ENCODE measurements at regions not wholly inside any gene's neighbourhood (a gene's known extent, or its start where the extent isn't known, plus 50 kb on each side); places are given as distances from the start of the nearest gene placed in this dataset.
A peak's percentile ranks its signal among the peaks of the same experiment; 100 is the strongest.
"Not testable (repeated sequence)": the region's sequence is repeated elsewhere in the genome, so short reads cannot be mapped to it uniquely, and the experiment has no call there.

DNA sequence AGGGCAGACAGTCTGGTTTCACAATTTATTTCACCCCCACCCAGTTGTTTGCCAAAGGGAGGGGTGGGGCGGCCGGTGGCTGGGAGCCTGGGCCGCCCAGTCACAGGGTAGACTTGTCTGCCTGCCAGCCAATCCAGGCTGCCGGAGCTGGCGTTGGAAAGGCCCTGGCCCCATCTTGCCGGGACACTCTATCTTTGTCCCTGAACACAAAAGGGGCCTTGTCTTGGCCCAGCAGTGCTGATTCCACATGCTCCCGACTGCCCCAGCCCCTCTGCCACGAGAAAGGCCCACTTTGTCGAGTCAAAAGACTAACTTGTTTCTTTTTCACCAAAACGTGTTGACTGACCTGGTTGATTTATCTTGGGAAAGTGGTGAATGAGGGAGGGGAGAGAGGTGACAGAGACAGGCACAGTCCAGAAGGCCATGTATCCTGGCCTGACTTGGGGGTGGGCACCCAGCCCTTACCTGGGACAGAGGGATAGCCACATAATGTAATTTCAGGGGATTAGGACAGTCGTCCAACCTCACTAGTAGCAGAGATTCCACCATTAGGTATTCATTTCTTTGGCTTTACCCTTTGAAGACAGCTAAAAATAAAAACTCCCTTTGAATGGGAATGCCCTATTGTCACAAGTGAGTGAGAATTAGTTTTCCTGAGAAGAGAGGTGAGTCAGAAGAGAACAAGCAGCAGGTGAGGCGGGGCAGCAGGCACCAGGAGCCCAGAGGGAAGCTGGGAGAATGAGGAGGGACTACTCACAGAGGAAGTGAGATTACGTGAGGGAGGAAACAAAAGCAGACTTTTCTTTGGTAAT is 67.0 kb upstream of the SIRPA start:
- in situ Hi-C loops (cut with HindIII; ENCODE audit: low sequenced_read_pairs), result no loop called here
- no peak for DNase-seq (ENCODE audit: low spot score)

DNA sequence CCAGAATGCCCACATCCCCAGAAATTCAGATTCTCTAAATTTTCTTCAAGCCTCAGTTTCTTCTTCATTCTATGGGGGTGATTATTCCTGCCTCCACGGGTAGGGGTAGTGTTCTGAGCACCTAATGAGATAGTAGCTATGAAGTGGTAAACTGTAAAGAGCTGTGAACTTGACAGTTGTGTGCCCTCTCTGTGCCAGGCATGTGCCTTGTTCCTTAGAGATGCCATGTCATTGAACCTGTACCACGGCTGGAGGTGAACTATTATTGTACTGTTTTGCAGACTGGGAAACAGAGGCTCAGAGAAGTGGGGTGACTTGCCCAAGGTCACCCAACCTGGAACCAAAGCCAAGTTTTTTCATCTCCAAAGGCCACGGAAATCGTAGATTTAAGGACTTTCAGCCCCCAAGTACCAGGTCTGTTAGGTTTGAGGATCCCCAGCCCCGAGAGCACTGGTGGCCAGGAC is 67.7 kb upstream of the SIRPA start:
- in situ Hi-C loops (cut with HindIII; ENCODE audit: low sequenced_read_pairs), result no loop called here
- no peak for DNase-seq (ENCODE audit: low spot score)

DNA sequence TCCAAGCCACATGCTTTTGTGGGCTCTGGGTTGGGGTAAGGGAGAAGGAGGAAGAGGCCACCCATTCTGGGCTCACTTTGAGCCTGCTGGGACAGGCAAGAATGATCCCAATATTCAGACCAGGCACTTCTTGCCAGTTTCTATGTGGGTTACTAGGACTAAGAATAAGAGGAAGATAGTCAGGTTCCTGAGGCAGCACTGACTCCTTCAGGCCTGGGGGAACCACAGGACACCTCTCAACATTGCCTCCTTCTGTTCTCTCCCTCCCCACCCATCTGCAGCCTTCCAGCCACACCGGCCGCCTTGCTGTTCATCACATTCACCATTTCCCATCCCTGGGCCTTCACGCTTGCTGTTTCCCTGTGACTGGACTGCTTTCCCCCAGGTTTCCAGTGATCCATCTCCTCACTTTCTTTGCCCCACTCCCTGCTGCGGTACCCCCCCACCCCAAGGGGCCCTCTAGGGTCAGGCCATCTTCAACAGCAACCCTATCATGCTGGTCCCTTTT is 69.2 kb upstream of the SIRPA start:
- in situ Hi-C loops (cut with HindIII; ENCODE audit: low sequenced_read_pairs), result no loop called here
- DNase-seq (ENCODE audit: low spot score), result no peak

DNA sequence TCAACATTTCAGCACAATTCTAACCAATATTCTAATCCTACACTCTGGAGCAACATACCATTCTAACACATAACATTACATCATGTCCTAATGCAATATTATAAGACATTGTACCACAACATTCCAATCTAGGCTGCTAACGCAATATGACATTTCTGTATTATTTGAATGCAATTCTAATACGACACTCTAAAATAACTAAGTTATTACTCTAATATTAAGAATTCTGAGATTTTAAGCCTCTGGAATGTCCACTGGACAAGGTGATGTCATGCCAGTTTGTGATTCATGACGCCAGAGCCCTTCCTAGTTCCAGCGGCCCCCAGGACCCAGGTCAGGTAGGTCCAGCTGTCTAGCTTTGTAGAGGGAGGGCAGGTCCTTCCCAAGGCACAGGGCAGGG is 69.7 kb upstream of the SIRPA start:
- in situ Hi-C loops (cut with HindIII; ENCODE audit: low sequenced_read_pairs), result no loop called here
- DNase-seq (ENCODE audit: low spot score), result no peak

DNA sequence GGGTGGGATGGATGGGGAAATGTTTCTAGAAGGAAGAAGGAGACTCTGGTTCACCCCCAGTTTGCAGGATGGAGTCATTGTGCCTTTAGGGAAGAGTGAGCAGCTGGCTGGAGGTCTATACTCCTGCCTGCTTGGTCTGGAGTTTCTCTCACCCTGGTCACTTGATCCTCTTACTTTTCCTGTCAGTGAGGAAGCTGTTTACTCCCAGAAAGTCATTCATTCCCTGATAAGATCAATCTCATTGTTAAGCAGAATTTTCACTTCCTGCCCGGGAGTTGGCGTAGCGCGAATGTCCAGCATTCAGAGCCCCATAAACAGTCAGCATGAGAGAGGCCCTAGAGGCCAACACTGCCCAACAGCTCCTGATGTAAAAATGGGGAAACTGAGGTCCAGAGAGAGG is 70.4 kb upstream of the SIRPA start:
- no peak for DNase-seq (ENCODE audit: low spot score)
- in situ Hi-C loops (cut with HindIII; ENCODE audit: low sequenced_read_pairs), result no loop called here

DNA sequence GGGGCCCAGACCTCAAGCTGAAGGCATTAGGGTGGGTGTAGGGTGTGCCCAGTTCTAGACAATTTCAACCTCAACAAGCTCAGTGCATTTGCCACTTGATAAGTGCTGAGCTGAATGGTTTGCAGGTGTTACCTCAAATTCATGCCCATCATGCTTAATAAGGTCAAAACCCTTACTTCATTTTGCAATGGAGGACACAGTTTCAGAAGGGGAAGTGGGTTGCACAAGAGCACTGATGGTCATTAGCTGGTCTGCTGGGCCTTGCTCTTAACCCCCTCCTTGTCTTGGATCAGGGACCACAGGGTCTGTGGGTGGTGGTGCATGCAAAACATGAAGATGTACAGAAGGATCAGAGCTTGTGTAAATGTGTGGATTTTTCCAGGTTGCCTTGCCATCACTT is 71.0 kb upstream of the SIRPA start:
- in situ Hi-C loops (cut with HindIII; ENCODE audit: low sequenced_read_pairs), result no loop called here
- no peak for DNase-seq (ENCODE audit: low spot score)

DNA sequence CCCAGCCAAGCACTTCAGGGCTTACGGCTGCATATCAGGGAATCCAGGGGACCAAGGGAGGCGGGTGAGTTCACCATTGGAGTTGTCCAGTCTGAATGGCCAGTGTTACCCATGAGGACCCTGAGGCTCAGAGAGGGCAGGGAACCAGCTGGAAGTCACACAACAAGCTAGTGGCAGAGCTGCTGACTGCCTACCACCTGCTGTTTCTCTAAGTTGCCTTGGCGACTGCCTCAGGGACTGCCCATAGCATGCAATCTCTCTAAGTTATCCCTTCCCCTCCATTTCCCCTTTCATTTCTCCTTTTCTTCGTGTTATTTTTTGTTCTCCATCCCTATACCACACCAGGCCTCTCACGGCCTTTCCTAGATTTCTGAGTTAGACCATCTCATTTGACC is 71.8 kb upstream of the SIRPA start:
- in situ Hi-C loops (cut with HindIII; ENCODE audit: low sequenced_read_pairs), result no loop called here
- DNase-seq (ENCODE audit: low spot score), result no peak

DNA sequence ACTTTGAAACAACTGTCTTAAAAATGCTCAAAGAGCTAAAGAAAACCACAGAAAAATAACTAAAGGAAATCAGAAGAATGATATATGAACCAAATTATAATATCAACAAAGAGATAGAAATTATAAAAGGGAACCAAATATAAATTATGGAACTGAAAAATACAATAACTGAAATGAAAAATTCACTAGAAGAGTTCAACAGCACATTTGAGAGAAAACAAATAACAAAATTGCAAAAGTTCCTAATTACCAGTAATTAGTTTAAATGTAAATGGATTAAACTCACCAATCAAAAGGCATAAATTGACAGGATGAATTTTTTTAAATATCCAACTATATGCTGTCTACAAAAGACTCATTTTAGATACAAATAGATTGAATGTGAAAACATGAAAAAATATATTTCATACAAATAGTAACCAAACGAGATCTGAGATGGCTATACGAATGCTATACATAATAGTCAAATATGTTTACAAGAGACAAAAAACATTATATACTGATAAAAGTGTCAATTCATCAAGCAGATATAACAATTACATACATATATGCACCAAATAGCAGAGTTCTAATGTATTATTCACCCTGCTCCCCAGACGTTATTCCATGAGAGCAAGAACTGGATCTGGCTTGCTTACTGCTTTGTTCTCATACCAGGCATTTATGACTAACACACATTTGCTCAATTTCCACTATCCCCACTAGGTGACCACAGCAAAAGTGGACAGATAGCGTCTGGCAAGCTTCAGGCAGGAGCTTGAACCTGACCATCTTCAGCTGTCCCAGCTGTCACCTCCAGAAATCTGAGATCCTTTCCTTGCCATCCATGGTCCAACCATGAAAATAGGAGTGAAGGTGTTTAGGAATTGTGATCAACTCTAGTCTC is 72.4 kb upstream of the SIRPA start:
- in situ Hi-C loops (cut with HindIII; ENCODE audit: low sequenced_read_pairs), result no loop called here

DNA sequence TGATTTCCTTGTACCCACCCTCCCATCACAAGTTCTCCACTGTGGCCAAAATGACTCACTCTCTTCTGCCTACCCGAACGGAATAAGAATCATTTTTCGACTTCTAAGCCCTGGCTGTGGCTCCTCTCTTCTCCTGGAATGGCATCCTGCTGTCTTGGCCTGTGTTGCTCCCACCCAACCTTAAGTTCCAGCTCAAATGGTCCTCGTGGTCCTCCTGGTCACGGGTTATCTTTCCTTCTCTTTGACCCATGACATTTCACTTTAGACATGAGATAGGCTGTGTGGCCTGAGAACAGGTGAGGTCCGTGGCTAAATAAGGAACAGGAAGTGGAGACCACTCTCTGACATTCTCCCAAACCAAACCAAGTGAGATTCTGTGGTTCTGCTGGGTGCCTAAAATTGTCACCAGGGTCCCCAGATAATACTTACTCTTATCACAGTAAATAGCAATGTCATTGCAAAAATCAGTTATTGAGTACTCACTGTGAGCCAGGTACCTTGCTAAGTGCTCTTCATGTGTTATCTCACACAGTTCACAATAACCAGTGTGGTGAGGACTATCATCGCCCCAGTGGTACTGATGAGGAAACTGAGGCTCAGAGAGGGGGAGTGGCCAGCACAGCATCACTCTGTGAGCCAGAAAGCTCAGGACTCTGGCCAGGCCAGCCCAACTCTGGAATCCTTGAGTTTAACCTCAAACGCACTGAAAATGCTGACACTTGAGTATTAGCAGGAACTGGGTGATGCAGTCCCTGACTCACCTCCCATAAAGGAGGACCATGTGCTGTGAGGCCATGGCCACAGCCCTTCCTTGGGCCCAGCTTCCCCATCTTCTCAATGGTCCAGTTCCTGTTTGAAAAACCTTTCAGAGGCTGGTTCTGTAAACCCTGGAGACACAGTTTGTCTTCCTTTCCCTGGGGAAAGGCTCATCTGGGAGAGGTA is 74.8 kb upstream of the SIRPA start:
- in situ Hi-C loops (cut with HindIII; ENCODE audit: low sequenced_read_pairs), result no loop called here

More for the DNA sequence above, 72.4 kb upstream of the SIRPA start:
- no peak for DNase-seq (ENCODE audit: low spot score)

DNA sequence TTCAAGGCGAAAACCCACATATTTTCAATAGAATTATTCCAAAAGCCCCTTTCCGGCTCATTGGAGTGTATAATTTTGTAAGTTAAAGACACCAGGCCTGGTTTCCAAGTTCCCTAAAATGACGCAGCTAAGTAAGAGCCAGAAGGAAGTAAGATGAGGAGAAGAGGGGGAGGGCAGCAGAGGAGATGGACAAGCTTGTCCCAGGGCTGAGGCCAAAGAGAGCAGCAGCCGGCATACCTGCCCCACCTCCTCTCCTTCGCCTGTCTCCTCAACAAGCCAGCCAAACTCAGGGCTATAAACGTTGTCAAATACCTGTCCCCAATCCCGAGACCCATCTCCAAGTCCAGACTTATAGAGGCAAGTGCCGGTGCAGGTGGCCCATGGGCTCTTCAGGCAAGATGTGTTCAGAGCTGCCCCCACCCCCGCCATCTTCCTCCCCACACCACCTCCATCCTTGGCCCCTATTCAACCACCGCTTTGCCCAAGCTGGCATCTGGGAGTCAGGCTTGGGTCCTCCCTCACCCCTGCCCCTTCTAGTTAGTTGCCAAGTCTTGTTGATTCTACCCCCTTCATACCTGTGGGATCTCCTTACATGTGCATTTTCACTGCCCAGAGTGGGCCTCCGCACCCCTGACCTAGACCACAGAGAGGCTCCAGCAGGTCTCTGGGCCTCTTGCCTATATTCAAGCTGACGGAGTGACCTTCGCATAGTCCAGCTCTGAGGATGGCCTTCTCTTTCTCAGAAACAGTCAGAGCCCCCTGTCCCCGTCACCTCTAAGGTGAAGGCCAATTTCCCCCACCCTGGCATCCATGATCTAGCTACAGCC is 75.7 kb upstream of the SIRPA start:
- no peak for DNase-seq (ENCODE audit: low spot score)
- in situ Hi-C loops (cut with HindIII; ENCODE audit: low sequenced_read_pairs), result no loop called here

More for the DNA sequence above, 74.8 kb upstream of the SIRPA start:
- no peak for DNase-seq (ENCODE audit: low spot score)

DNA sequence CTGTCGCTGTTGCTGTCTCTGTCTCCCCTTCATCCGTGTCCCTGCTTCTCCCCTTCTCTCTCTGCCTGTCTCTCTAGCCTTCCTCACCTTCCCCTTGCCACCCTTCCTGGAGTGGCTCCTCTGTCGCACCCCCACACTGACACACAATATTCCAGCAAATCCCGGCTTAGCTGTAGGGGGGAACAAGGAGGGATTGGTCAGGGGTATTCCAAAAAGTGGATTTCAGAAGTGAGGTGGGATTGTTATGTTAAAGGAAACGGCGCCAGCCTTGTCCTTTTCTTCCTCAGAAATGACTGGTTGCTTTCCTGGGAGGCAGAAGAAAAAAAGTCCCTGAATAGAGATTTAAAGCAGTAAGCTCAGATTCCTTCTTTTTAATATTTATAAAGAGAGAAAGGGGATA is 76.3 kb upstream of the SIRPA start:
- DNase-seq (ENCODE audit: low spot score), result no peak
- in situ Hi-C loops (cut with HindIII; ENCODE audit: low sequenced_read_pairs), result no loop called here

DNA sequence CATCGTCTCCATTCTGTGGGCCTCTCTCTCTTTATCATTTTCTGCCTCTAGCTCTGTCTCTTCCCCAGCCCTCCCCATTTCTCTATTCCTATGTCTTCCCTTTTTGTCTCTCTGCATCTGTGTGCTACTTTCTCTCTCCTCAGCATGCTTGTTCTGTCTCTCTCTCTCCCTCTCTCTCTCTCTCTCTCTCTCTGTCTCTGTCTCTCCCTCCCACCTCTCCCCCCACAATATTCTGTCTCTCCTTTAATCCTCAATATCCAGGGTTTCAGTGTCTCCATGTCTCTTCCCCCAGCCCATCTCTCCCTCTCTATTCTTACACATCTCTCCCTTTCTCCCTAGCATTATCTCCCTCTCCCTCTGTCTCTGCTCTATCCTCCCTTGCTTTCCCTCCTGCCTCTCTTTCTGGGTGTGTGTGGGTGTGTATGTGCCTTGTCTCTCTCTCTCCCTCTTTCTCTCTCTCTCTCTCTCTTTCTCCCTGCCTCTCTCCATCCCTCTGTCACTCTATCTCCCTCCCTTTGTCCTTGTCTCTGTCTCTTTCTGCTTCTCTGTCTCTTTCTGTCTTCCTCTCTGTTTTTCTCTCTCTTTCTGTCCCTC is 76.9 kb upstream of the SIRPA start:
- DNase-seq (ENCODE audit: low spot score), result no peak
- in situ Hi-C loops (cut with HindIII; ENCODE audit: low sequenced_read_pairs), result no loop called here

DNA sequence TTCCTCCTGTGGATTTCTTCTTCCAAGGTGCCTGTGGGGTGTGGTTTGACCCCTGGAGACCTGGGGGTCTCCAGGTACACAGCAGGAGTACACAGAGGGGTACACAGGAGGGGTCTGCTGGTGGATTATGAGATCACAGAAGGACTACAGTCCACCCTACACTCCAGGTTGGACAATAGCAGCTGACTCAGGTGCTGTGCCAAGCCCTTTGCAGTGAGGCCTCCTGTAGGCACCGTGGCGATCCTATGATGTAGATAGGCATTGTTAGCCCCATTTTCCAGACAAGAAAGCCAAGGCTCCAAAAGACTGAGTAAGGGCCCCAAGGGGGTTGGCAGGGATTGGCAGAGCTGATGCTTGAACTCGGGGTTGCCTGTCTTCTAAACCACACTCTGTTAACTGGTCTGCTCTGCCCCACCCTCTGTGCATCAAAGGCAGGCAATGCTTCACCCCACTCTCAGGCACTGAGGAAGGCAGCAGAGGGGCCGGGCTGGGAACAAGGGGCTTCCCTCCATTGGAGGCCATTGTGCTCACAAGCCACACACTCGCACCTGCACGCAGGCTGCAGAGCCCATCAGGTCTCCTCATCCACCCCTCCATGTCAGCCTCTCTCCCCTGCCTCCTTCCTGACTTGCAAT is 77.5 kb upstream of the SIRPA start:
- in situ Hi-C loops (cut with HindIII; ENCODE audit: low sequenced_read_pairs), result no loop called here
- DNase-seq (ENCODE audit: low spot score), result no peak

DNA sequence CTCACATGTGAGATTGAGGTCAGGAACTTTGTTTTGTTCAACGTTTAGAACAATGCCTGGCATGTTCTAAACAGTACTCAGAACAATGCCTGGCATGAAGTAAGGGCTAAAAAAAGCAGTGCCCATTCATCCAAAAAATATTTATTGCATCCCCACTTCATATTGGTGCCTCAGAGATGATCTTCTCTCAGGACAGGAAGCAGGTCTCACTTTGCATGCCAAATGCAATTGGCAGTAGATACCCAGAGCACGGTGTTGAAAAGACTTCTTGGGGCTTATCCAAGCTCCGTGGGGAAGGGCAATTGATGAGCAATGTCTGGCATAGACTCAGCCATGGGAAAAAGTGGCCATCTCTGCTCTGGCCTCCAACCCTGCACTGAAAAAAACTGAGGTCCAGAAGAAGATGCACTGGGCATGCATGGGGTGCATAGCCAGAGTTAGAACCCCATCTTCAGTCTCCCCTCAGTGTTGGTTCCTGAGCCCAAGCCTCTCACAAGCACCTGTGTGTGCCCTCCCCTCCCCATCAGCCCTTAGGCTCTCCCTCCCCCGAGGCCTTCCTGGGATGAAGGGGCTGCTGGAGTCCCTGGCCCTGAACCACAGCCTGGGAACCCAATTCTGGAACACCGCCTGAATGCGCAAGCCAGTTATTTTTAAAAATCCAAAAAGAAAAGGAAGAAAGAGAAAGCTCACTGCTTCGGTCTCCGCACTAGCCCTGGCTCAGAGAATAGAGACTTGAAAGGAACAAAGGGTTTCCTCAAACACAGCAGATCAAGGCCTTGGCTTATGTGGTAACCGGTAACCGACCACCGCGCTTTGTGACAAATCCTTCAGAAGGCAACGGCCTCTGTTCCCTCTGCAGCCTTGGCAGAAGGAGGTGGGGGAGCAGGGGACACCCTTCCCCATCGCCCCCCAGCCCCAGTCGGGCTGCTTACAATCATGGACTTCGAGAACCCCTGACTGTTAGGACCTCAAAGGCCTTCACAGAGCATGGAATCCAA is 78.5 kb upstream of the SIRPA start:
- in situ Hi-C loops (cut with HindIII; ENCODE audit: low sequenced_read_pairs), result no loop called here
- peak; percentile 80 for DNase-seq (ENCODE audit: low spot score)

DNA sequence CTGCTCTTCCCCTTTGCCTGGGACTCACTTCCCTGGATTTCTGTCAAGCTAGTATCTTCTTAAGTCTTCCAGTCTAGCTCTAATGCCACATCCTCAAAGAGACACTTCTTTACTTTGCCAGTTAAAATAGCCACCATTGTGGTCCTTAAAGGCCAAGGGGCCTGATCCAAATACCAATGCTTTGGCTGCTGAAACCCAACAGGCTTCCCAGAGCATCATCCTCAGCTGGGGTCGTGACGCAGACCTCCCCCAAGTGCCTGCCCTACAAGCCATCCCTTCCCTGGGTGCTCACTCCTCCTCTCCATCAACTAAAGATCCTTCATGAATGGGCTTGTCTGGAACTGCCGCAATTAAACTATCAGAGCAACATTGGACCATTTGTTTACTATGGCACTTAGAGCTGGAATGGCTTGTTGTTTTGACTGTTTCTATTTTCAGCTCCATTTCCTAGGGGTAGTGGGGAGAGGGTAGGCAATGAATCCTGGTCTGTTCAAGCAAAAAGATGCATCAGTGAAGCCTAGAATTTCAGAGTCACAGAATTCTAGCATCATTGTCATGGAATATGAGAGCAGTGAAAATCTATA is 79.6 kb upstream of the SIRPA start:
- in situ Hi-C loops (cut with HindIII; ENCODE audit: low sequenced_read_pairs), result no loop called here
- DNase-seq (ENCODE audit: low spot score), result peak; percentile 19

DNA sequence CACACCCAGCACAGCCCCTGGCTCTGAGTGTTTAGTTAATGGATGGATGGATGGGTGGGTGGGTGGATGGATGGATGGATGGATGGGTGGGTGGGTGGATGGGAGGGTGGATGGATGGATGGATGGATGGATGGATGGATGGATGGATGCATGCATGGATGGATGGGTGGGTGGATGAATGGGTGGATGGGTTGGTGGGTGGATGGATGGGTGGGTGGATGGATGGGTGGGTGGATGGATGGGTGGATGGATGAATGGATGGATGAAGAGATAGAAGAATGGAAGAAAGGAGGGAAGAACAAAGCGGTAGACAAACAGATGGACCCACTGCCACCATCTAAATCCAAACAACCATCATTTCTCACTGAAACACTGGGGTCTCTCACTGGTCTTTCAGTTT is 80.3 kb upstream of the SIRPA start:
- in situ Hi-C loops (cut with HindIII; ENCODE audit: low sequenced_read_pairs); DNase-seq (ENCODE audit: low spot score): not testable (repeated sequence)

Measured in G401 (cell line).